GM12891 (cell line): ENCODE measurements at regions not wholly inside any gene's neighbourhood (a gene's known extent, or its start where the extent isn't known, plus 50 kb on each side); places are given as distances from the start of the nearest gene placed in this dataset.

Experiments
- POLR2A ChIP-seq: IDR thresholded peaks from 2 replicates; pipeline ENCODE4 v1.6.1; 2011; ENCODE audit warnings: low read depth, low read length, control low read depth
- POLR2AphosphoS5 ChIP-seq: IDR thresholded peaks from 2 replicates; pipeline ENCODE4 v1.6.1; 2011; ENCODE audit warnings: low read depth, low read length, control low read depth
- SPI1 ChIP-seq: IDR thresholded peaks from 2 replicates; pipeline ENCODE4 v1.6.1; 2011; ENCODE audit warnings: low read depth, low read length, control low read depth
- TAF1 ChIP-seq: IDR thresholded peaks from 2 replicates; pipeline ENCODE4 v1.6.1; 2011; ENCODE audit warnings: low read depth, low read length, control low read depth

GRCh38 chr2:172215172-172215935 lies 112.7 kb upstream of the DLX2 start:
- TF ChIP-seq TAF1 (no peak), POLR2AphosphoS5 (no peak), SPI1 (no peak), POLR2A (no peak)
